ENCODE measurements at regions not wholly inside any gene's neighbourhood (a gene's known extent, or its start where the extent isn't known, plus 50 kb on each side); places are given as distances from the start of the nearest gene placed in this dataset.

- DNase-seq: peak; percentile 58
These were observed 100.8 kb upstream of the NEDD9 start for GRCh38 chr6:11333132-11333849.

GRCh38 chr6:11332463-11332862, 100.0 kb upstream of the NEDD9 start:
- Histone ChIP-seq H3K27me3 (replicated peaks; ENCODE audit: insufficient read depth, low read length) (no peaks in the 10 kb centered on the region), H3F3A (ENCODE audit: insufficient read depth, low read length) (0 out of 2 replicates have a peak, but pooled peaks cover 5% of the 10 kb centered on the region), H3K4me3 (ENCODE audit: low read length) (no peak overlapping the region), H3K9me2 (replicated peaks; ENCODE audit: insufficient read depth, low read length) (no peaks in the 10 kb centered on the region), H3K36me3 (replicated peaks; ENCODE audit: insufficient read depth, low read length) (no peaks in the 10 kb centered on the region), H3K4me2 (ENCODE audit: low read depth, low read length) (no peak overlapping the region), H3K27ac (ENCODE audit: low read length) (no peak overlapping the region), H3K9me3 (replicated peaks; ENCODE audit: insufficient read depth, low read length) (no peaks in the 10 kb centered on the region), H2AFZ (ENCODE audit: low read length) (no peak overlapping the region), H3K79me2 (ENCODE audit: low read length) (peaks cover 31% of the 10 kb centered on the region), H4K20me1 (ENCODE audit: insufficient read depth, low read length) (no peaks in the 10 kb centered on the region), H3K4me1 (ENCODE audit: low read length) (peaks cover 9% of the 10 kb centered on the region; the same call in 1 of the 2 replicates), H3K9ac (ENCODE audit: low read length) (no peak overlapping the region)
- no peak for DNase-seq
- TF ChIP-seq CTCF (IDR thresholded peaks at IDR 0.05; ENCODE audit: low read length) (no peak), EZH2phosphoT487 (IDR thresholded peaks at IDR 0.05; ENCODE audit: low read length) (no peak), EZH2 (optimal IDR thresholded peaks at IDR 0.05; ENCODE audit: low read depth, low read length) (no peak)

More at GRCh38 chr6:11333132-11333849, 100.8 kb upstream of the NEDD9 start:
- H3K4me3 ChIP-seq (ENCODE audit: low read length): no peak overlapping the region
- no peak for TF ChIP-seq EZH2phosphoT487 (IDR thresholded peaks at IDR 0.05; ENCODE audit: low read length)
- TF ChIP-seq EZH2 (optimal IDR thresholded peaks at IDR 0.05; ENCODE audit: low read depth, low read length): no peak
- no peak for TF ChIP-seq CTCF (IDR thresholded peaks at IDR 0.05; ENCODE audit: low read length)
- no peak overlapping the region for H2AFZ ChIP-seq (ENCODE audit: low read length)
- no peaks in the 10 kb centered on the region for H3K9me3 ChIP-seq (replicated peaks; ENCODE audit: insufficient read depth, low read length)
- no peak overlapping the region for H3K9ac ChIP-seq (ENCODE audit: low read length)
- H3K79me2 ChIP-seq (ENCODE audit: low read length): peaks cover 31% of the 10 kb centered on the region; the same call in 1 of the 2 replicates
- H3K4me2 ChIP-seq (ENCODE audit: low read depth, low read length): no peak overlapping the region
- no peaks in the 10 kb centered on the region for H3K27me3 ChIP-seq (replicated peaks; ENCODE audit: insufficient read depth, low read length)
- H3K27ac ChIP-seq (ENCODE audit: low read length): peak overlapping the region; percentile 36
- no peaks in the 10 kb centered on the region for H3K9me2 ChIP-seq (replicated peaks; ENCODE audit: insufficient read depth, low read length)
- H4K20me1 ChIP-seq (ENCODE audit: insufficient read depth, low read length): no peaks in the 10 kb centered on the region
- H3K4me1 ChIP-seq (ENCODE audit: low read length): peaks cover 9% of the 10 kb centered on the region; the same call in 1 of the 2 replicates
- H3K36me3 ChIP-seq (replicated peaks; ENCODE audit: insufficient read depth, low read length): no peaks in the 10 kb centered on the region
- H3F3A ChIP-seq (ENCODE audit: insufficient read depth, low read length): 0 out of 2 replicates have a peak, but pooled peaks cover 5% of the 10 kb centered on the region

- peaks cover 34% of the 10 kb centered on the region for H3K79me2 ChIP-seq (ENCODE audit: low read length)
- no peak overlapping the region for H3K27ac ChIP-seq (ENCODE audit: low read length)
- no peaks in the 10 kb centered on the region for H3K9me2 ChIP-seq (replicated peaks; ENCODE audit: insufficient read depth, low read length)
- no peak for DNase-seq
- H3K27me3 ChIP-seq (replicated peaks; ENCODE audit: insufficient read depth, low read length): no peaks in the 10 kb centered on the region
- H3K4me3 ChIP-seq (ENCODE audit: low read length): no peak overlapping the region
- no peak overlapping the region for H3K9ac ChIP-seq (ENCODE audit: low read length)
- TF ChIP-seq CTCF (IDR thresholded peaks at IDR 0.05; ENCODE audit: low read length) (no peak), EZH2 (optimal IDR thresholded peaks at IDR 0.05; ENCODE audit: low read depth, low read length) (no peak), EZH2phosphoT487 (IDR thresholded peaks at IDR 0.05; ENCODE audit: low read length) (no peak)
- H3F3A ChIP-seq (ENCODE audit: insufficient read depth, low read length): 0 out of 2 replicates have a peak, but pooled peaks cover 5% of the 10 kb centered on the region
- no peak overlapping the region for H2AFZ ChIP-seq (ENCODE audit: low read length)
- H3K4me2 ChIP-seq (ENCODE audit: low read depth, low read length): no peak overlapping the region
- peaks cover 9% of the 10 kb centered on the region; the same call in 1 of the 2 replicates for H3K4me1 ChIP-seq (ENCODE audit: low read length)
- H3K9me3 ChIP-seq (replicated peaks; ENCODE audit: insufficient read depth, low read length): no peaks in the 10 kb centered on the region
- H3K36me3 ChIP-seq (replicated peaks; ENCODE audit: insufficient read depth, low read length): no peaks in the 10 kb centered on the region
- H4K20me1 ChIP-seq (ENCODE audit: insufficient read depth, low read length): no peaks in the 10 kb centered on the region
These were observed 98.6 kb upstream of the NEDD9 start for GRCh38 chr6:11331111-11331510.
